Astrocyte (in vitro differentiated cells and primary cell): ENCODE measurements at regions not wholly inside any gene's neighbourhood (a gene's known extent, or its start where the extent isn't known, plus 50 kb on each side); places are given as distances from the start of the nearest gene placed in this dataset.

Experiments used
- DNase-seq: peaks from one replicate; pipeline ENCODE4 v3.0.0-alpha.2; 2010; ENCODE audit warnings: low read depth
- FAIRE-seq: peaks from 2 replicates; lab custom pipeline; 2011; peaks lifted over from hg19 to GRCh38; lab: Jason Lieb, UNC
- H2AFZ ChIP-seq: 2 replicates; pipeline ENCODE4 v1.6.0; 2012; ENCODE audit warnings: low read depth, low read length, inconsistent platforms
- H3K27ac ChIP-seq: 2 replicates; pipeline ENCODE4 v1.5.1; 2011; ENCODE audit warnings: low read depth, low read length, inconsistent platforms
- H3K27me3 ChIP-seq: 2 replicates; pipeline ENCODE4 v1.6.0; 2011; ENCODE audit warnings: low read length, inconsistent platforms; ENCODE audit not compliant: insufficient read depth
- H3K36me3 ChIP-seq: 2 replicates; pipeline ENCODE4 v1.5.1; 2011; ENCODE audit warnings: low read length, inconsistent platforms; ENCODE audit not compliant: insufficient read depth
- H3K4me1 ChIP-seq: 2 replicates; pipeline ENCODE4 v1.5.1; 2011; ENCODE audit warnings: low read length, inconsistent platforms; ENCODE audit not compliant: insufficient read depth
- H3K4me2 ChIP-seq: 2 replicates; pipeline ENCODE4 v1.6.0; 2012; ENCODE audit warnings: low read length, inconsistent platforms
- H3K4me3 ChIP-seq: 2 replicates; pipeline ENCODE4 v1.5.1; 2011; ENCODE audit warnings: low read depth, mild to moderate bottlenecking, low read length, inconsistent platforms; ENCODE audit not compliant: insufficient read depth
- H3K79me2 ChIP-seq: 2 replicates; pipeline ENCODE4 v1.6.0; 2012; ENCODE audit warnings: mild to moderate bottlenecking, low read length, inconsistent platforms; ENCODE audit not compliant: insufficient read depth
- H3K9ac ChIP-seq: 2 replicates; pipeline ENCODE4 v1.6.0; 2012; ENCODE audit warnings: mild to moderate bottlenecking, low read length, inconsistent platforms
- H3K9me3 ChIP-seq: 2 replicates; pipeline ENCODE4 v1.5.1; 2012; ENCODE audit warnings: low read depth, mild to moderate bottlenecking, low read length, inconsistent platforms; ENCODE audit not compliant: insufficient read depth
- H4K20me1 ChIP-seq: 2 replicates; pipeline ENCODE4 v1.6.0; 2012; ENCODE audit warnings: low read length, inconsistent platforms; ENCODE audit not compliant: insufficient read depth
- H3K27ac Mint-ChIP-seq: one replicate; pipeline ENCODE4 v1.8.0; 2021; ENCODE audit warnings: mild to moderate bottlenecking, mixed read lengths; ENCODE audit not compliant: unreplicated experiment
- H3K27me3 Mint-ChIP-seq: one replicate; pipeline ENCODE4 v1.8.0; 2021; ENCODE audit warnings: low read depth, mixed read lengths; ENCODE audit not compliant: unreplicated experiment
- H3K36me3 Mint-ChIP-seq: one replicate; pipeline ENCODE4 v1.8.0; 2021; ENCODE audit warnings: low read depth, mixed read lengths; ENCODE audit not compliant: unreplicated experiment
- H3K4me1 Mint-ChIP-seq: one replicate; pipeline ENCODE4 v1.8.0; 2021; ENCODE audit warnings: low read depth, mixed read lengths; ENCODE audit not compliant: unreplicated experiment
- H3K4me3 Mint-ChIP-seq: one replicate; pipeline ENCODE4 v1.8.0; 2021; ENCODE audit warnings: mild to moderate bottlenecking, moderate library complexity, mixed read lengths; ENCODE audit not compliant: unreplicated experiment
- H3K9me3 Mint-ChIP-seq: one replicate; pipeline ENCODE4 v1.8.0; 2021; ENCODE audit warnings: mild to moderate bottlenecking, mixed read lengths; ENCODE audit not compliant: unreplicated experiment
- EZH2 ChIP-seq: IDR thresholded peaks from 2 replicates; pipeline ENCODE4 v1.6.1; 2012; ENCODE audit warnings: mild to moderate bottlenecking, low read length, inconsistent platforms; ENCODE audit not compliant: insufficient read depth
- TF ChIP-seq, protein P1 (sequence below): IDR thresholded peaks from 2 replicates; pipeline ENCODE4 v1.5.1; 2011; ENCODE audit warnings: low read depth, mild to moderate bottlenecking, inconsistent platforms, low read length, moderate library complexity; ENCODE audit not compliant: insufficient read depth

DNA sequence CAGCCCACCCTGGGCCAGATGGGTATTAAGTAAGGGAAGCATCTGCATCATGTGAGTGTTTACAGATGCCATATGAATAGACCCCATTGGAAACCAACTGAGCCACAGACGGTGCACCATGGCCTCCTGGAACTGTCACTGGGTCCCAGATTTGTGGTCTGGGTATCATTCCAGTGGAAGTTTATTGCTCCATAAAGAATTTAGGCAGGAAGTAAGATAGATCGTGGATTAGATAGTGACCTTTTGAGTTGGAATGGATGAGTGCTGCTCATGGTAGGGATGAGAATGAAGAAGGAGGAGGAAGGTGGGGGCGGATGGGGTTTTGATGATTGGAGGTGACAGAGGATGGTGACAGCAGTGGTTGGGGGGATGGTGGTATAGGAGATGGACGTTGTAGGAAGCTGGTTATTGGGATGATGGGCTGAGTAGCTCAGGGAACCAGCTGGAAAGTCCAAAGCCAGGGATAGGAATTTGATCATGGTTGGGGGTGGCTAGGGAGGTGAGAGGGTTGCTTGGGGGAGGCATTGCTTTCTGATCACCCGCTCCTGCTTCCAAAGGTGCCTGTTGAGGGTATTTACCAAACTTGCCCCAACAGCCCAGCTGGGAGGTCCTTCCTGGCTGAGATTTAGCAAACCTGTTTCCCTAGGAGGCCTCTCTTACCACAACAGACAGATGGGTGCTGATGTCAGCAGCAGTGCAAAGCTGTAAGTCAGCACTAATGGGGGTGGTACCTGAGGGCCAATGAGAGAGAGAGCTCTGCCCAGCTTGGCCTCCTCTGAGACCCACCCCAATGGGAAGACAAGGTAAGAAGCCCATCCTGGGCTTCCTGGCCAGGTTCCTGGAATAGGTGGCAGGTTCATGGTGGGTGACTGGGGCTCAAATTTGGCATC is 78.0 kb downstream of the VEGFA start:
- Histone ChIP-seq H3K4me3 (no peak overlapping the region), H2AFZ (no peak overlapping the region), H3K79me2 (no peaks in the 10 kb centered on the region), H3K27me3 (peaks cover 24% of the 10 kb centered on the region), H3K27ac (no peak overlapping the region), H3K4me1 (peaks cover 19% of the 10 kb centered on the region), H3K4me2 (no peak overlapping the region), H3K9ac (no peak overlapping the region), H4K20me1 (no peaks in the 10 kb centered on the region), H3K9me3 (no peaks in the 10 kb centered on the region), H3K36me3 (no peaks in the 10 kb centered on the region)
- FAIRE-seq = no peak
- peaks cover 3% of the 10 kb centered on the region for H3K9me3 Mint-ChIP-seq
- no peak overlapping the region for H3K4me3 Mint-ChIP-seq
- H3K4me1 Mint-ChIP-seq = peaks cover 52% of the 10 kb centered on the region
- no peak for DNase-seq
- peaks cover 1% of the 10 kb centered on the region for H3K36me3 Mint-ChIP-seq
- H3K27ac Mint-ChIP-seq = peak overlapping the region; percentile 56
- no peak for TF ChIP-seq EZH2
- TF ChIP-seq, protein P1, sequence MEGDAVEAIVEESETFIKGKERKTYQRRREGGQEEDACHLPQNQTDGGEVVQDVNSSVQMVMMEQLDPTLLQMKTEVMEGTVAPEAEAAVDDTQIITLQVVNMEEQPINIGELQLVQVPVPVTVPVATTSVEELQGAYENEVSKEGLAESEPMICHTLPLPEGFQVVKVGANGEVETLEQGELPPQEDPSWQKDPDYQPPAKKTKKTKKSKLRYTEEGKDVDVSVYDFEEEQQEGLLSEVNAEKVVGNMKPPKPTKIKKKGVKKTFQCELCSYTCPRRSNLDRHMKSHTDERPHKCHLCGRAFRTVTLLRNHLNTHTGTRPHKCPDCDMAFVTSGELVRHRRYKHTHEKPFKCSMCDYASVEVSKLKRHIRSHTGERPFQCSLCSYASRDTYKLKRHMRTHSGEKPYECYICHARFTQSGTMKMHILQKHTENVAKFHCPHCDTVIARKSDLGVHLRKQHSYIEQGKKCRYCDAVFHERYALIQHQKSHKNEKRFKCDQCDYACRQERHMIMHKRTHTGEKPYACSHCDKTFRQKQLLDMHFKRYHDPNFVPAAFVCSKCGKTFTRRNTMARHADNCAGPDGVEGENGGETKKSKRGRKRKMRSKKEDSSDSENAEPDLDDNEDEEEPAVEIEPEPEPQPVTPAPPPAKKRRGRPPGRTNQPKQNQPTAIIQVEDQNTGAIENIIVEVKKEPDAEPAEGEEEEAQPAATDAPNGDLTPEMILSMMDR = no peak
- peaks cover 26% of the 10 kb centered on the region for H3K27me3 Mint-ChIP-seq

DNA sequence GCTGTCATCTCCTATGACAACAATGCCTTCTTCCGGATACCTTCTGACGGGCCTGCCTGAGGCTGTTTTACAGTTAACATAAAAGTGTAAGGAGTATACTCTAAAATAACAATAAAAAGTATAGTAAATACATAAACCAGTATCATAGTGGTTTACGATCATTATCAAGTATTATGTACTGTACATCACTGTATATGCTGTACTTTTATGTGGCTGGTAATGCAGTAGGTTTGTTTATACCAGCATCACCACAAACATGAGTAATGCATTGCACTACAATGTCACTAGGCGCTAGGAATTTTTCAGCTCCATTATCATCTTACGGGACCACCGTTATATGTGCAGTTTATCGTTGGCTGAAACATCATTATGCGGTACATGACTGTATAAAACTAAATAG is 76.5 kb downstream of the VEGFA start:
- H3K27me3 ChIP-seq = peaks cover 24% of the 10 kb centered on the region
- H3K4me1 ChIP-seq = peaks cover 19% of the 10 kb centered on the region
- FAIRE-seq (no peak), DNase-seq (peak; percentile 62)
- no peak overlapping the region for H3K9ac ChIP-seq
- Mint-ChIP-seq H3K9me3 (peaks cover 3% of the 10 kb centered on the region), H3K4me1 (peaks cover 45% of the 10 kb centered on the region), H3K27me3 (peaks cover 29% of the 10 kb centered on the region), H3K4me3 (no peak overlapping the region), H3K36me3 (peaks cover 1% of the 10 kb centered on the region), H3K27ac (no peak overlapping the region)
- no peaks in the 10 kb centered on the region for H3K9me3 ChIP-seq
- H3K36me3 ChIP-seq = no peaks in the 10 kb centered on the region
- TF ChIP-seq, protein P1 = no peak
- no peak for TF ChIP-seq EZH2
- H3K4me2 ChIP-seq = no peak overlapping the region
- no peak overlapping the region for H3K27ac ChIP-seq
- H3K4me3 ChIP-seq = no peak overlapping the region
- no peaks in the 10 kb centered on the region for H3K79me2 ChIP-seq
- H4K20me1 ChIP-seq = no peaks in the 10 kb centered on the region
- no peak overlapping the region for H2AFZ ChIP-seq

DNA sequence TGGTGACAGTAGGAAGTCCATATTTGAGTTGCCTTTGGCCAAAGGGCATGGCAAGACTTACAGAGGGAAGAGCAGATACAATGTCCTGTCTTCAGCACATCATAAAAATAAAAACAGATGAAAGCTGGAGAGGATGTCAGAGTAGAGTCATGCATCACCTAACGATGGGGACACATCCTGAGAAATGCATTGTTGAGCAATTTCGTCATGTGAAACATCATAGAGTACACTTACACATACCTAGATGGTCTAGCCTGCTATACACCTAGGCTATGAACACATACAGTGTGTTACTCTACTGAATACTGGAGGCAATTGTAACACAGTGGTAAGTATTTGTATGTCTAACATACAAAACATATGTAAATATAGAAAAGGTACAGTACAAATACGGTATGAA is 75.6 kb downstream of the VEGFA start:
- no peak for FAIRE-seq
- peak overlapping the region; percentile 40 for H3K4me3 Mint-ChIP-seq
- H3K9me3 Mint-ChIP-seq = peaks cover 3% of the 10 kb centered on the region
- DNase-seq = no peak
- H4K20me1 ChIP-seq = no peaks in the 10 kb centered on the region
- H2AFZ ChIP-seq = no peak overlapping the region
- H3K9me3 ChIP-seq = no peaks in the 10 kb centered on the region
- peaks cover 1% of the 10 kb centered on the region for H3K36me3 Mint-ChIP-seq
- H3K27ac Mint-ChIP-seq = no peak overlapping the region
- peaks cover 24% of the 10 kb centered on the region for H3K27me3 ChIP-seq
- no peak for TF ChIP-seq EZH2
- TF ChIP-seq, protein P1 = no peak
- H3K4me1 ChIP-seq = peaks cover 12% of the 10 kb centered on the region
- no peak overlapping the region for H3K4me3 ChIP-seq
- H3K79me2 ChIP-seq = no peaks in the 10 kb centered on the region
- no peak overlapping the region for H3K27ac ChIP-seq
- H3K27me3 Mint-ChIP-seq = peaks cover 34% of the 10 kb centered on the region
- peaks cover 36% of the 10 kb centered on the region for H3K4me1 Mint-ChIP-seq
- H3K9ac ChIP-seq = no peak overlapping the region
- no peaks in the 10 kb centered on the region for H3K36me3 ChIP-seq
- H3K4me2 ChIP-seq = no peak overlapping the region
